Gastrocnemius medialis (tissue), 4 donors: ENCODE measurements at regions not wholly inside any gene's neighbourhood (a gene's known extent, or its start where the extent isn't known, plus 50 kb on each side); places are given as distances from the start of the nearest gene placed in this dataset.

Experiments
- POLR2A ChIP-seq, 2 donors: fragments of 450-650 bp; IDR thresholded peaks; one replicate each; pipeline ENCODE4 v1.6.1; 2017; ENCODE audit warnings: antibody characterized with exemption in 2 of 2, mild to moderate bottlenecking in 2 of 2, moderate library complexity in 2 of 2
- TF ChIP-seq, protein P1 (sequence below), 5 experiments: fragments of 450-650 bp in 3 of 5; fragments of 200-600 bp in 2 of 5; sonication (generic) in 2 of 5; IDR thresholded peaks in 4 of 5; conservative IDR thresholded peaks in 1 of 5; 1 replicate in 4 of 5; 2 replicates in 1 of 5; pipeline ENCODE4 v1.5.1; 2016 to 2019; ENCODE audit warnings: antibody characterized with exemption in 5 of 5, mild to moderate bottlenecking in 3 of 5, moderate library complexity in 3 of 5

- no peak for TF ChIP-seq POLR2A (IDR thresholded peaks at IDR 0.05)
- TF ChIP-seq, protein P1, sequence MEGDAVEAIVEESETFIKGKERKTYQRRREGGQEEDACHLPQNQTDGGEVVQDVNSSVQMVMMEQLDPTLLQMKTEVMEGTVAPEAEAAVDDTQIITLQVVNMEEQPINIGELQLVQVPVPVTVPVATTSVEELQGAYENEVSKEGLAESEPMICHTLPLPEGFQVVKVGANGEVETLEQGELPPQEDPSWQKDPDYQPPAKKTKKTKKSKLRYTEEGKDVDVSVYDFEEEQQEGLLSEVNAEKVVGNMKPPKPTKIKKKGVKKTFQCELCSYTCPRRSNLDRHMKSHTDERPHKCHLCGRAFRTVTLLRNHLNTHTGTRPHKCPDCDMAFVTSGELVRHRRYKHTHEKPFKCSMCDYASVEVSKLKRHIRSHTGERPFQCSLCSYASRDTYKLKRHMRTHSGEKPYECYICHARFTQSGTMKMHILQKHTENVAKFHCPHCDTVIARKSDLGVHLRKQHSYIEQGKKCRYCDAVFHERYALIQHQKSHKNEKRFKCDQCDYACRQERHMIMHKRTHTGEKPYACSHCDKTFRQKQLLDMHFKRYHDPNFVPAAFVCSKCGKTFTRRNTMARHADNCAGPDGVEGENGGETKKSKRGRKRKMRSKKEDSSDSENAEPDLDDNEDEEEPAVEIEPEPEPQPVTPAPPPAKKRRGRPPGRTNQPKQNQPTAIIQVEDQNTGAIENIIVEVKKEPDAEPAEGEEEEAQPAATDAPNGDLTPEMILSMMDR (IDR thresholded peaks at IDR 0.05 in 4 of 5, conservative IDR thresholded peaks at IDR 0.05 in 1 of 5) = no peak
Measured at GRCh38 chr13:83549671-83550070, 332.6 kb downstream of the SLITRK1 start.
